ENCODE measurements at regions not wholly inside any gene's neighbourhood (a gene's known extent, or its start where the extent isn't known, plus 50 kb on each side); places are given as distances from the start of the nearest gene placed in this dataset.

GRCh38 chr2:18501156-18501555 is 59.3 kb downstream of the RDH14 start:
- TF ChIP-seq, protein P1, sequence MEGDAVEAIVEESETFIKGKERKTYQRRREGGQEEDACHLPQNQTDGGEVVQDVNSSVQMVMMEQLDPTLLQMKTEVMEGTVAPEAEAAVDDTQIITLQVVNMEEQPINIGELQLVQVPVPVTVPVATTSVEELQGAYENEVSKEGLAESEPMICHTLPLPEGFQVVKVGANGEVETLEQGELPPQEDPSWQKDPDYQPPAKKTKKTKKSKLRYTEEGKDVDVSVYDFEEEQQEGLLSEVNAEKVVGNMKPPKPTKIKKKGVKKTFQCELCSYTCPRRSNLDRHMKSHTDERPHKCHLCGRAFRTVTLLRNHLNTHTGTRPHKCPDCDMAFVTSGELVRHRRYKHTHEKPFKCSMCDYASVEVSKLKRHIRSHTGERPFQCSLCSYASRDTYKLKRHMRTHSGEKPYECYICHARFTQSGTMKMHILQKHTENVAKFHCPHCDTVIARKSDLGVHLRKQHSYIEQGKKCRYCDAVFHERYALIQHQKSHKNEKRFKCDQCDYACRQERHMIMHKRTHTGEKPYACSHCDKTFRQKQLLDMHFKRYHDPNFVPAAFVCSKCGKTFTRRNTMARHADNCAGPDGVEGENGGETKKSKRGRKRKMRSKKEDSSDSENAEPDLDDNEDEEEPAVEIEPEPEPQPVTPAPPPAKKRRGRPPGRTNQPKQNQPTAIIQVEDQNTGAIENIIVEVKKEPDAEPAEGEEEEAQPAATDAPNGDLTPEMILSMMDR (conservative IDR thresholded peaks at IDR 0.05; ENCODE audit: low read depth in 2 of 2): no peak
- no peak for TF ChIP-seq NANOG (IDR thresholded peaks at IDR 0.05; ENCODE audit: borderline replicate concordance)
- TF ChIP-seq JUNB (IDR thresholded peaks at IDR 0.05; ENCODE audit: unreplicated experiment): no peak
- TF ChIP-seq EZH2 (IDR thresholded peaks at IDR 0.05; ENCODE audit: low read depth, unreplicated experiment): no peak
- no peak for TF ChIP-seq STAT1 (IDR thresholded peaks at IDR 0.05; ENCODE audit: unreplicated experiment)
- TF ChIP-seq REST (IDR thresholded peaks at IDR 0.05; ENCODE audit: unreplicated experiment): no peak
- no peak for TF ChIP-seq POLR2AphosphoS5 (IDR thresholded peaks at IDR 0.05; ENCODE audit: low read depth)
- no peak for TF ChIP-seq ZNF331 (CRISPR knock-in tag; IDR thresholded peaks at IDR 0.05; ENCODE audit: low read depth)
- no peak for TF ChIP-seq CREB1 (CRISPR knock-in tag; IDR thresholded peaks at IDR 0.05; ENCODE audit: low read depth)
- no peak for TF ChIP-seq EZH2phosphoT487 (IDR thresholded peaks at IDR 0.05; ENCODE audit: unreplicated experiment)
- TF ChIP-seq, protein P2, sequence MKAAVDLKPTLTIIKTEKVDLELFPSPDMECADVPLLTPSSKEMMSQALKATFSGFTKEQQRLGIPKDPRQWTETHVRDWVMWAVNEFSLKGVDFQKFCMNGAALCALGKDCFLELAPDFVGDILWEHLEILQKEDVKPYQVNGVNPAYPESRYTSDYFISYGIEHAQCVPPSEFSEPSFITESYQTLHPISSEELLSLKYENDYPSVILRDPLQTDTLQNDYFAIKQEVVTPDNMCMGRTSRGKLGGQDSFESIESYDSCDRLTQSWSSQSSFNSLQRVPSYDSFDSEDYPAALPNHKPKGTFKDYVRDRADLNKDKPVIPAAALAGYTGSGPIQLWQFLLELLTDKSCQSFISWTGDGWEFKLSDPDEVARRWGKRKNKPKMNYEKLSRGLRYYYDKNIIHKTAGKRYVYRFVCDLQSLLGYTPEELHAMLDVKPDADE (IDR thresholded peaks at IDR 0.05): no peak
- no peak for TF ChIP-seq ZNF462 (CRISPR knock-in tag; IDR thresholded peaks at IDR 0.05)
- no peak for TF ChIP-seq ZNF114 (CRISPR knock-in tag; IDR thresholded peaks at IDR 0.05)
